Esophagus squamous epithelium (tissue), 4 donors: ENCODE measurements at regions not wholly inside any gene's neighbourhood (a gene's known extent, or its start where the extent isn't known, plus 50 kb on each side); places are given as distances from the start of the nearest gene placed in this dataset.

Experiments
- POLR2A ChIP-seq, 4 donors: fragments of 450-650 bp; IDR thresholded peaks; one replicate each; pipeline ENCODE4 v1.6.1; 2017; ENCODE audit warnings: antibody characterized with exemption in 4 of 4, mild to moderate bottlenecking in 4 of 4, moderate library complexity in 3 of 4
- TF ChIP-seq, protein P1 (sequence below), 6 experiments: fragments of 450-650 bp in 4 of 6; fragments of 200-600 bp in 2 of 6; sonication (generic) in 2 of 6; IDR thresholded peaks; one replicate each; pipeline ENCODE4 v1.5.1; 2016 to 2019; ENCODE audit warnings: antibody characterized with exemption in 6 of 6, mild to moderate bottlenecking in 4 of 6, moderate library complexity in 4 of 6

DNA sequence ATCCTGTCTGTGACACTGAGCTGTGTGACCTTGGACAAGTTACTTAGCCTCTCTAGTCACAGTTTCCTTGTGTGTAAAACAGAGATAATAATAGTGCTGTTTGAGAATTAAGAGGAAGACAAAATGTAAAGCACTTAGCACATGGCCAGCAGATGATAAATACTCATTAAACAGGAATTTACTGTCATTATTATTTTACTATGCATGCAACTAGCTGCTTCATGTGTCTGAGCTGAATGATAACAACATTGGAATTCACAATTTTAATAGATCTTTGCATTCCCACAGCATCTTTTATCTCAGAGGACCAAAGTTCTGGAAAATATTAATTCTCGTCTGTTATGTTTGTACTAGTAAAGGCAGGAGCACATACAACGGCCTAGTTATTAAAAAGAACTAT lies 79.2 kb upstream of the TET2 start:
- no peak for TF ChIP-seq POLR2A (IDR thresholded peaks at IDR 0.05)
- TF ChIP-seq, protein P1, sequence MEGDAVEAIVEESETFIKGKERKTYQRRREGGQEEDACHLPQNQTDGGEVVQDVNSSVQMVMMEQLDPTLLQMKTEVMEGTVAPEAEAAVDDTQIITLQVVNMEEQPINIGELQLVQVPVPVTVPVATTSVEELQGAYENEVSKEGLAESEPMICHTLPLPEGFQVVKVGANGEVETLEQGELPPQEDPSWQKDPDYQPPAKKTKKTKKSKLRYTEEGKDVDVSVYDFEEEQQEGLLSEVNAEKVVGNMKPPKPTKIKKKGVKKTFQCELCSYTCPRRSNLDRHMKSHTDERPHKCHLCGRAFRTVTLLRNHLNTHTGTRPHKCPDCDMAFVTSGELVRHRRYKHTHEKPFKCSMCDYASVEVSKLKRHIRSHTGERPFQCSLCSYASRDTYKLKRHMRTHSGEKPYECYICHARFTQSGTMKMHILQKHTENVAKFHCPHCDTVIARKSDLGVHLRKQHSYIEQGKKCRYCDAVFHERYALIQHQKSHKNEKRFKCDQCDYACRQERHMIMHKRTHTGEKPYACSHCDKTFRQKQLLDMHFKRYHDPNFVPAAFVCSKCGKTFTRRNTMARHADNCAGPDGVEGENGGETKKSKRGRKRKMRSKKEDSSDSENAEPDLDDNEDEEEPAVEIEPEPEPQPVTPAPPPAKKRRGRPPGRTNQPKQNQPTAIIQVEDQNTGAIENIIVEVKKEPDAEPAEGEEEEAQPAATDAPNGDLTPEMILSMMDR (IDR thresholded peaks at IDR 0.05), result no peak
